Hindlimb muscle (tissue), 1 donor: ENCODE measurements at regions not wholly inside any gene's neighbourhood (a gene's known extent, or its start where the extent isn't known, plus 50 kb on each side); places are given as distances from the start of the nearest gene placed in this dataset.
A peak's percentile ranks its signal among the peaks of the same experiment; 100 is the strongest.

Source experiments
- DNase-seq: peaks from one replicate; pipeline ENCODE4 v3.0.0-alpha.2; 2013

- DNase-seq, result no peak
These were observed 351.6 kb downstream of the THBS2 start for GRCh38 chr6:168902075-168902474.

GRCh38 chr6:168901076-168901475, 352.6 kb downstream of the THBS2 start:
- DNase-seq, result no peak

DNA sequence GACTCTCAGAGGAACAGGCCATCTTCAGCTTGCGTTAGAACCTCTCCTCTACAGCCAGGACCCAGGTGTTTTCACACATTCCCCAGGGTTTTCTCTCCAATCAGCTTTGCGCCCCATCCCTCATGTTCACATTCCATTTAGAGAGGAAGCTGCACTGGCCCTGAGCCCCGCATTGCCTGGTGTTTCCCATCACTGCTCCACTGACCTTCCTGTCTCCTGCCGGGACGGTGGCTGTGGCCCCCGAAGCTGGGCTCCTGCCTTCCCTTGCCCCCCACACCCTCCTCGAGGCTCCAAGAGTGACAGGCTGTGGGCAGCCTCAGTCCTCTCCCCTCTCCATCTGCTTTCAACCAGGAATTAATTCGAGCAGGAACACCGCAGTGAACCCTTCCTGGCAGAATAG, 357.3 kb downstream of the THBS2 start:
- DNase-seq, result no peak

DNA sequence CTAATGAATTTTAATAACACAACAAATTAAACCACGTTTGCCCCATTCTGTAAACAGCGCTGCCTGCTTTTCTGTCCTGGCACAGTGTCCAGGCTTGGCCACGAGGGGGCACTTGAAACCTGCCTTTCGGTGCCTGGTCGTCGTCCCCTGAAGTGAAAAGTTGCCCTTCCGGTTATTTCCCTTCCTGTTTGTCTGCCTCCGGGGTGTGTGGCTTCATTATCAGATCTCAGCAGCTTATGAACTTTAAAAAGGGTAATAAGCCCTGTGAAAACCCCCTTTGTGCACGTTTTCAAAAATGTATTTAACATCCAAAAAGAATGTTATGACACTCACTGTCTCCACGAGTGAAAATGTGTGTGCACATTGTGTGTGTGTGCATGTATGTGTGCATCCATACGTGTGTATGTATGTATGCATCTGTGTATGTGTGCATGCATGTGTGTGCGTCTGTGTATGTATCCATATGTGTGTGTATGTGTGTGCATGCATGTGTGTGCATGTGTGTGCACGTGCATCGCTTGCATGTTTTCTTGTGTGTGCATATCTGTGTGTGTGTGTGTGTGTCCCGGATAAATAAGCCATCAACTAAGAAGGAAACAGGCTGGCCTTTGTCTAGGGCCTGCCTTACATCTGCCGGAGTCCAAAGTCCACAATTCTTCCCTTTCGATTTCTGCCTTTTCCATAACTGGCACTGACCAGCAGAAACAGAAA, 358.4 kb downstream of the THBS2 start:
- DNase-seq, result peak; percentile 72

GRCh38 chr6:168892031-168892430, 361.6 kb downstream of the THBS2 start:
- no peak for DNase-seq

DNA sequence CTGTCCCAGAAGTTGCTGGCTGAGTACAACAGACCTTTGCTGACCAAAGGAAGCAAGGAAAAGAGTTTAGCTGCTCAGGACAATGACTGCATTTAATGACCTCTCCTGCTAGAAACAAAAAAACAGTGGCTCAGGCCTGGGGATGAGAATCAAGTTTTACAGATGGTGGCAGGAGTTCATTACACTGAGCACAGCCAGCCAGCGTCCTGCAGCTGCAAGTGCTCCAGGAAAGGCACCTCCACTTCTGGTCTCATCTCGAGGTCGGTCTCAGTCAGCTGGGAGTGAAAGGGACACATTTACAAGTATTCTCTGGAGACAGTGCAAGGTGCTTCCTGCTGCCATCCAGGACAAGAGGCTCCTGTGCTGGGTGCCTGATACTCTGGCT, 362.7 kb downstream of the THBS2 start:
- DNase-seq, result no peak

DNA sequence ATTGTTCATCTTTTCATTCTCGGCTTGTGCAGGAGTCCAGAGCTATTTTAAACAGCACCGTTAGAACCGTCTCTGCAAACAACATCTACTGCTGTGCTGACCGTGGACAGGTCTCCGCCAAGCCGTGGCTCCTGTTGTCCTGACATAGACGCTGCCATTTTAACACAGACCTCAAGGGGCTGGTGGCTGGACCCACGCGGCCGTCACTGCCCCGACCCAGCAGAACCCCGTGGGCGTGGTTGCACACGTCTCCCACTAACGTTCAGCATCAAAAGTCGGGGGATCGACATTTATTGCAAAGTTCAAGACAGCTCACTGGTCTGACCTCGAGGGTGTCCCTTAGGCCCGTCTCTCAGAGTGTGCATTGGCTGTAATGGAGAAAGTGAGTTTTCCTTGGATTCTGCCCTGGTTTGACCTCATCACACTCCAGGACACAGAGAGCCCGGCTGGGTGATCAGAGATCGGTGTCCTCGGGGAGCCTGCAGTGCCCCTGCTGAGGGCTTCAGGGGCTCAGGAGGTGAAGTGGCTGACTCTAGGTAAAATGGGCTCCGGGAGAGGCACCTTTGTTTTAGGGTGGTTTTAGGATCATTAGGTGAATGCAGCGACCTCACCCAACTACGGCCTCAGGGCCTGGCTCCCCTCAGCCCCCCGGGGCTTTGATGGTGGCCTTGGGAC, 363.2 kb downstream of the THBS2 start:
- no peak for DNase-seq

- DNase-seq, result no peak
These were observed 364.8 kb downstream of the THBS2 start for GRCh38 chr6:168888786-168889345.

DNA sequence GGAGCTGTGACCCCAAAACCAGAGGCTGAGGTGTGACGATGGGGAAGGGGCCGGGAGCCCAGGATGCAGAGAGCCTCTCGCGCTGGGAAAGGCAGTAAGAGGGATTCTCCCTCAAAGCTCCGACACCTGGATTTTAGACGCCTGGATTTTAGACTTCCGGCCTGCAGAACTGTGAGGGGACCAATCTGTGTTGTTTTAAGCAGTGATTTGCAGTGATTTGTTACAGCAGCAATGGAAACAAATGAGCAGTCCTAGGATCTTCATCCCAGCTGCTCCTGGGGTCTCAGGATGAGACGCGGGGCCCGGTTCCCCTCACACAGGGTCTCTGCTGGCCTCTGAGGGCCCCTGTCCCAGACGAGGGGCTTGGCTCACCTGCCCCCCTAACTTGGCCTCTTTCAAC, 365.5 kb downstream of the THBS2 start:
- DNase-seq, result no peak

DNA sequence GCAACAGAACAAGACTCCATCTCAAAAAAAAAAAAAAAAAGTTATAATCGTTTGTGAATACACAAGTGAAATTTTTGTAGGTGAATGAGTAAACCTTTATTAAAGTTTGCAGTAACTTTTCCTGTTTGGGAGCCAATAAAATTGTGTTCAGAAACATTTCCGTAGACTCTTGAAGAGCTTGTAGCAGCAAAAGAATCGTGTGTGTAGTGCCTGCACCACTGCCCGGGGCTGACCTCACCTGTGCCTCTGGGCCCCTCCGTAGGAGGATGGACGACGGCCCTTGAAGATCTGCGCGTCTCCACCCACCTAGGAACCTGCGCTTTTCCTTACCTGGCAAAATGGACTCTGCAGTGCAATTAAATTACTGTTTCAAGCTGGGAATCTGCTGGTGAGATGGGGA, 366.0 kb downstream of the THBS2 start:
- no peak for DNase-seq

- no peak for DNase-seq
These were observed 366.7 kb downstream of the THBS2 start for GRCh38 chr6:168886964-168887363.

GRCh38 chr6:168885751-168886742, 367.6 kb downstream of the THBS2 start:
- no peak for DNase-seq

GRCh38 chr6:168885196-168885595, 368.4 kb downstream of the THBS2 start:
- no peak for DNase-seq

GRCh38 chr6:168884646-168885086, 369.0 kb downstream of the THBS2 start:
- peak; percentile 81 for DNase-seq

GRCh38 chr6:168884050-168884645, 369.5 kb downstream of the THBS2 start:
- no peak for DNase-seq

GRCh38 chr6:168883410-168884049, 370.1 kb downstream of the THBS2 start:
- no peak for DNase-seq

DNA sequence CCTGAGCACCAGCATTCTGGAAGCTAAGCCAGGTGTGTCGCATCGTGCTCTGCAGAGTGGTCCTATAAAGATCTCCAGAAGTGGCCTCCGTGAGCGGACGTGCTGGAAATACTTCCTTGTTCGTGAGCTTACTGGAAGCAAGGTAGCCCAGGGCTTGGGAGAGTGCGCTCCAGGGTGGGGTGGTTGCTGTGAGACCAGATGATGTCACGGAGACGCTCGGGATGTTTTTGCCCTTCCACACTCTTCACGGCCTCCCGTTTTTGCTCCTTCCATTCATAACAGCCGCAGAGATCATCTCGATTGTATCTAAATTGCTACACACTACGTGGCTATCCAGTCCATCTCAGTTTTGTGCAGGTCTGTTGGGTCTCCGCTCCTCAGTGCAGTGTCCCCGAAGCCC, 373.4 kb downstream of the THBS2 start:
- no peak for DNase-seq

DNA sequence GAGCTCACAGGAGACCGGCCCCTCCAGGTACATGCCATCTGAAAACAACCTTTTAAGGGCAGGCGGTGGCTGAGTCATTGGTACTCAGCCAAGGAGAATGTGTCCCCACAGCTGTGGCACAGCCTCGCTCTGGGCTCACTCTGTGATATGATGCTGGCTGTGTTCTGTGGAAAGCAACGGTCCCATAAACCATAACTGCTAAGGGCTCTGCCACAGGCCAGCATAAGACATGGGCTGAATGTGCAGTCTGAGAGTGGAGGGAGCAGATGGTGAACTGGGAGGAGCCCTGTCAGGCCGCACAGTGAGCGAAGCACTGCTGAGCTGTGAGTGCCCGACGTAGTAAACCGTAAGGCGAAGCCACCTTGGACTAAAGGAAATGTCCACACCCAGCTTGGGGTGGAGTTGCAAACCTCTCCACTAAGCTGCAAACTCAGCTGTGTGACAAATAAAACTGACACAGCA, 375.8 kb downstream of the THBS2 start:
- DNase-seq, result no peak

DNA sequence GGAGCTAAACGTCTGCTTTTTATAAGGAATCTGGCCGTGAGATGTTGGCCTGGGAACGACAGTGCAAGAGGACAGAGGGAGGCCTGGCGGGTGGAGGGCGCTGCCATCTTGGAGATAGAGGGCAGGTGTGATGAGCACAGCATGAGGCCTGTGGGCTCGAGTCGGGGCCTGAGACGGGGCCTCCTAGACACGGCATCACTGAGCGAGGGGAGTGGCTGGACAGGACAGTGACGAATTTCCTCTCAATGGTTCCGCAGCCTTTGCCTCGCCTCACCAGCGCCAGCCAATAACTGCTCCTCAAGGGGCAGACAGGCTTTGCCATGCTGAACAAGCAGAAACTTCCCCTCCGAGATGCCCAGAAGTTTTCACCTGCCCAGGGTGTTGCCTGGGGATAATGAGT, 376.7 kb downstream of the THBS2 start:
- DNase-seq, result no peak

- no peak for DNase-seq
These were observed 377.7 kb downstream of the THBS2 start for GRCh38 chr6:168875811-168876576.

DNA sequence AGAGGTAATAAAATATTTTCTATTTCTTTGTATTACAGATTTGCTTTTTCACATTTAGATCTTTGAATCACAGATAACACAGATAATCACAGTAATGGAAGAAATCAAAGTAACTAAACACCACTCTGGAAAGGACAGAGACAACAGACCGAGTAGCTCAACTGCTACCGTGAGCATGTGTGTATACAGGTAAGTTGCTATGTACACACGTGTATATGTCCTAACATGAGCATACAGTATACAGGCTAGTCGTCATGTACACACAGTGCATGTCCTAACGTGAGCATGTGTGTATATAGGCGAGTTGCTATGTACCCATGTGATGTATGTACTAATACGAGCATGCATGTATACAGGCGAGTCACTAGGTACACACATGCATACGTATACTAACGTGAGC, 379.0 kb downstream of the THBS2 start:
- no peak for DNase-seq
